HEK293T (cell line): ENCODE measurements at regions not wholly inside any gene's neighbourhood (a gene's known extent, or its start where the extent isn't known, plus 50 kb on each side); places are given as distances from the start of the nearest gene placed in this dataset.

Experiments
- CTBP1 ChIP-seq: fragments of 450-650 bp; IDR thresholded peaks from 2 replicates; pipeline ENCODE4 v1.6.1; 2016; ENCODE audit warnings: borderline replicate concordance
- ELF4 ChIP-seq: fragments of 450-650 bp; IDR thresholded peaks from 2 replicates; pipeline ENCODE4 v1.6.1; 2017; ENCODE audit warnings: antibody characterized with exemption
- FOXA1 ChIP-seq: fragments of 450-650 bp; IDR thresholded peaks from 2 replicates; pipeline ENCODE4 v1.6.1; 2016; ENCODE audit warnings: mild to moderate bottlenecking
- FOXK2 ChIP-seq: fragments of 450-650 bp; IDR thresholded peaks from 2 replicates; pipeline ENCODE4 v1.6.1; 2016; ENCODE audit warnings: mild to moderate bottlenecking
- FOXM1 ChIP-seq: fragments of 450-650 bp; IDR thresholded peaks from 2 replicates; pipeline ENCODE4 v1.6.1; 2017; ENCODE audit warnings: mild to moderate bottlenecking, borderline replicate concordance
- HDGF ChIP-seq: fragments of 450-650 bp; IDR thresholded peaks from 2 replicates; pipeline ENCODE4 v1.6.1; 2017; ENCODE audit warnings: antibody characterized with exemption, borderline replicate concordance
- NFRKB ChIP-seq: fragments of 450-650 bp; IDR thresholded peaks from 2 replicates; pipeline ENCODE4 v1.6.1; 2016; ENCODE audit warnings: mild to moderate bottlenecking, moderate library complexity
- SP1 ChIP-seq: fragments of 450-650 bp; IDR thresholded peaks from 2 replicates; pipeline ENCODE4 v1.6.1; 2017
- SUZ12 ChIP-seq: fragments of 450-650 bp; IDR thresholded peaks from 2 replicates; pipeline ENCODE4 v1.6.1; 2016; ENCODE audit warnings: mild to moderate bottlenecking
- ZNF384 ChIP-seq: fragments of 450-650 bp; IDR thresholded peaks from 2 replicates; pipeline ENCODE4 v1.6.1; 2016

- TF ChIP-seq ZNF384 (no peak), HDGF (no peak), NFRKB (no peak), SP1 (no peak), FOXA1 (no peak), CTBP1 (no peak), ELF4 (no peak), FOXK2 (no peak), FOXM1 (no peak), SUZ12 (no peak)
Measured at GRCh38 chr16:26856791-26857190, 209.9 kb upstream of the C16orf82 start.
